BJ (cell line): ENCODE measurements at regions not wholly inside any gene's neighbourhood (a gene's known extent, or its start where the extent isn't known, plus 50 kb on each side); places are given as distances from the start of the nearest gene placed in this dataset.

Experiments
- CTCF ChIA-PET: fragments of 350-600 bp; formaldehyde crosslinking; extraction: SDS; loops from one replicate; lab custom pipeline; 2021; ENCODE audit warnings: antibody characterized with exemption, inconsistent platforms; lab: Yijun Ruan, JAX
- POLR2A ChIA-PET: fragments of 300-600 bp; sonication (Branson Sonifier 250); formaldehyde crosslinking; extraction: SDS; loops from one replicate; lab custom pipeline; 2021; ENCODE audit warnings: antibody characterized with exemption; lab: Charles Lee
- DNase-seq: peaks from one replicate; pipeline ENCODE4 v3.0.0-alpha.2; 2011; ENCODE audit warnings: low read depth
- H3K27me3 ChIP-seq: 2 replicates; pipeline ENCODE4 v1.6.0; 2011; ENCODE audit warnings: low read length; ENCODE audit not compliant: control insufficient read depth, insufficient read depth
- H3K36me3 ChIP-seq: 2 replicates; pipeline ENCODE4 v1.5.1; 2011; ENCODE audit warnings: low read length; ENCODE audit not compliant: control insufficient read depth, insufficient read depth
- H3K4me3 ChIP-seq: 2 replicates; pipeline ENCODE4 v1.5.1; 2011; ENCODE audit warnings: low read depth, mild to moderate bottlenecking, control low read depth, low read length
- CTCF ChIP-seq: IDR thresholded peaks from 2 replicates; pipeline ENCODE4 v1.5.1; 2011; ENCODE audit warnings: low read depth, mild to moderate bottlenecking, control low read depth, inconsistent platforms, low read length, moderate library complexity; ENCODE audit not compliant: insufficient read depth

GRCh38 chr2:144999936-145000335 lies 480.0 kb upstream of the ZEB2 start:
- POLR2A ChIA-PET, result no interaction called here
- no peak overlapping the region for H3K4me3 ChIP-seq
- DNase-seq, result no peak
- H3K36me3 ChIP-seq, result no peaks in the 10 kb centered on the region
- H3K27me3 ChIP-seq, result no peaks in the 10 kb centered on the region
- TF ChIP-seq CTCF, result no peak
- CTCF ChIA-PET, result no interaction called here

- Histone ChIP-seq H3K27me3 (no peaks in the 10 kb centered on the region), H3K36me3 (no peaks in the 10 kb centered on the region), H3K4me3 (no peak overlapping the region)
- CTCF ChIA-PET, result no interaction called here
- TF ChIP-seq CTCF, result no peak
- DNase-seq, result no peak
- POLR2A ChIA-PET, result no interaction called here
Measured at GRCh38 chr2:144999071-144999875, 479.4 kb upstream of the ZEB2 start.

- Histone ChIP-seq H3K27me3 (no peaks in the 10 kb centered on the region), H3K4me3 (no peak overlapping the region), H3K36me3 (no peaks in the 10 kb centered on the region)
- CTCF ChIA-PET, result no interaction called here
- no peak for DNase-seq
- POLR2A ChIA-PET, result no interaction called here
- TF ChIP-seq CTCF, result no peak
Measured at GRCh38 chr2:144998435-144998834, 478.5 kb upstream of the ZEB2 start.

GRCh38 chr2:144996225-144996795 lies 476.4 kb upstream of the ZEB2 start:
- ChIA-PET CTCF (interaction anchor here (1.0 kb wide), 1 partner anchor 13 kb away, joined by 3 read pairs; no protein-coding TSS in a partner anchor), POLR2A (no interaction called here)
- DNase-seq, result peak; percentile 85
- Histone ChIP-seq H3K27me3 (no peaks in the 10 kb centered on the region), H3K36me3 (no peaks in the 10 kb centered on the region), H3K4me3 (no peak overlapping the region)
- no peak for TF ChIP-seq CTCF

- Histone ChIP-seq H3K4me3 (no peak overlapping the region), H3K36me3 (no peaks in the 10 kb centered on the region), H3K27me3 (no peaks in the 10 kb centered on the region)
- ChIA-PET POLR2A (no interaction called here), CTCF (no interaction called here)
- peak; percentile 46 for DNase-seq
- no peak for TF ChIP-seq CTCF
Measured at GRCh38 chr2:144995482-144995881, 475.6 kb upstream of the ZEB2 start.
